HAP-1 (cell line): ENCODE measurements at regions not wholly inside any gene's neighbourhood (a gene's known extent, or its start where the extent isn't known, plus 50 kb on each side); places are given as distances from the start of the nearest gene placed in this dataset.
A peak's percentile ranks its signal among the peaks of the same experiment; 100 is the strongest.

Experiments used
- DNase-seq, 2 experiments: peaks; one replicate each; pipeline ENCODE4 v3.0.0-alpha.2; 2016 to 2020; ENCODE audit warnings: low spot score in 2 of 2
- H3K27me3 ChIP-seq: fragments of 250-450 bp; sonication (Bioruptor Pico); 2 replicates; pipeline ENCODE4 v1.5.1; 2020; ENCODE audit warnings: low read depth, mild to moderate bottlenecking, moderate library complexity
- H3K36me3 ChIP-seq: fragments of 250-450 bp; sonication (Bioruptor Pico); replicated peaks from 2 replicates; pipeline ENCODE4 v1.5.1; 2020; ENCODE audit warnings: mild to moderate bottlenecking
- H3K4me1 ChIP-seq: fragments of 250-450 bp; sonication (Bioruptor Pico); 2 replicates; pipeline ENCODE4 v1.5.1; 2020; ENCODE audit warnings: mild to moderate bottlenecking
- H3K4me3 ChIP-seq: fragments of 250-450 bp; sonication (Bioruptor Pico); 2 replicates; pipeline ENCODE4 v1.5.1; 2020; ENCODE audit warnings: mild to moderate bottlenecking, moderate library complexity
- H3K9me3 ChIP-seq: fragments of 250-450 bp; sonication (Bioruptor Pico); 2 replicates; pipeline ENCODE4 v1.5.1; 2020; ENCODE audit warnings: mild to moderate bottlenecking, moderate library complexity
- in situ Hi-C: fragments of 300-500 bp; cut with MboI; formaldehyde crosslinking; loops from 3 replicates; pipeline ENCODE4 v1.14.3; 2020; ENCODE audit warnings: low sequenced_read_pairs, inconsistent platforms, mixed read lengths

GRCh38 chr21:30104241-30104640, 62.4 kb downstream of the CLDN17 start:
- Histone ChIP-seq H3K27me3 (no peaks in the 10 kb centered on the region), H3K4me3 (no peak overlapping the region), H3K4me1 (no peaks in the 10 kb centered on the region), H3K9me3 (peaks cover 3% of the 10 kb centered on the region), H3K36me3 (no peaks in the 10 kb centered on the region)
- in situ Hi-C loops: no loop called here
- no peak for DNase-seq

GRCh38 chr21:30102871-30103270, 63.7 kb downstream of the CLDN17 start:
- in situ Hi-C loops: no loop called here
- no peaks in the 10 kb centered on the region for H3K4me1 ChIP-seq
- H3K4me3 ChIP-seq: no peak overlapping the region
- H3K27me3 ChIP-seq: no peaks in the 10 kb centered on the region
- peaks cover 3% of the 10 kb centered on the region for H3K9me3 ChIP-seq
- no peaks in the 10 kb centered on the region for H3K36me3 ChIP-seq
- DNase-seq: no peak

- in situ Hi-C loops: no loop called here
- H3K27me3 ChIP-seq: no peaks in the 10 kb centered on the region
- H3K4me3 ChIP-seq: no peak overlapping the region
- no peak for DNase-seq
- no peaks in the 10 kb centered on the region for H3K36me3 ChIP-seq
- peaks cover 3% of the 10 kb centered on the region for H3K9me3 ChIP-seq
- no peaks in the 10 kb centered on the region for H3K4me1 ChIP-seq
Observed at GRCh38 chr21:30101967-30102366, 64.6 kb downstream of the CLDN17 start.

- Histone ChIP-seq H3K4me1 (no peaks in the 10 kb centered on the region), H3K27me3 (no peaks in the 10 kb centered on the region), H3K9me3 (peaks cover 3% of the 10 kb centered on the region), H3K4me3 (no peak overlapping the region), H3K36me3 (no peaks in the 10 kb centered on the region)
- no peak for DNase-seq
- in situ Hi-C loops: no loop called here
Observed at GRCh38 chr21:30097791-30098190, 68.8 kb downstream of the CLDN17 start.

- Histone ChIP-seq H3K36me3 (no peaks in the 10 kb centered on the region), H3K9me3 (peaks cover 3% of the 10 kb centered on the region; the same call in 1 of the 2 replicates), H3K4me3 (no peak overlapping the region), H3K4me1 (no peaks in the 10 kb centered on the region), H3K27me3 (no peaks in the 10 kb centered on the region)
- no peak for DNase-seq
- in situ Hi-C loops: no loop called here
Observed at GRCh38 chr21:30083225-30083945, 83.2 kb downstream of the CLDN17 start.

GRCh38 chr21:30081506-30081905, 85.1 kb downstream of the CLDN17 start:
- Histone ChIP-seq H3K27me3 (no peaks in the 10 kb centered on the region), H3K4me1 (no peaks in the 10 kb centered on the region), H3K9me3 (peaks cover 3% of the 10 kb centered on the region; the same call in 1 of the 2 replicates), H3K4me3 (no peak overlapping the region), H3K36me3 (no peaks in the 10 kb centered on the region)
- in situ Hi-C loops: no loop called here
- DNase-seq: no peak

GRCh38 chr21:30072496-30072895, 94.1 kb downstream of the CLDN17 start:
- in situ Hi-C loops: no loop called here
- Histone ChIP-seq H3K36me3 (no peaks in the 10 kb centered on the region), H3K4me1 (no peaks in the 10 kb centered on the region), H3K27me3 (no peaks in the 10 kb centered on the region), H3K9me3 (no peaks in the 10 kb centered on the region; the same call in 1 of the 2 replicates), H3K4me3 (no peak overlapping the region)
- DNase-seq: no peak

- no peaks in the 10 kb centered on the region for H3K4me1 ChIP-seq
- no peaks in the 10 kb centered on the region for H3K27me3 ChIP-seq
- H3K36me3 ChIP-seq: no peaks in the 10 kb centered on the region
- no peaks in the 10 kb centered on the region; the same call in 1 of the 2 replicates for H3K9me3 ChIP-seq
- in situ Hi-C loops: no loop called here
- H3K4me3 ChIP-seq: no peak overlapping the region
- no peak for DNase-seq
Observed at GRCh38 chr21:30058928-30059327, 107.7 kb downstream of the CLDN17 start.

- Histone ChIP-seq H3K4me1 (no peaks in the 10 kb centered on the region), H3K4me3 (no peak overlapping the region), H3K9me3 (no peaks in the 10 kb centered on the region; the same call in 1 of the 2 replicates), H3K27me3 (no peaks in the 10 kb centered on the region), H3K36me3 (no peaks in the 10 kb centered on the region)
- in situ Hi-C loops: no loop called here
- DNase-seq: no peak
Observed at GRCh38 chr21:30057108-30057507, 109.5 kb downstream of the CLDN17 start.

- Histone ChIP-seq H3K36me3 (no peaks in the 10 kb centered on the region), H3K27me3 (no peaks in the 10 kb centered on the region), H3K4me3 (no peak overlapping the region), H3K9me3 (no peaks in the 10 kb centered on the region), H3K4me1 (no peaks in the 10 kb centered on the region)
- in situ Hi-C loops: no loop called here
- DNase-seq: no peak
Observed at GRCh38 chr21:30048570-30048969, 108.8 kb upstream of the GRIK1 start.

GRCh38 chr21:30044447-30045064, 104.8 kb upstream of the GRIK1 start:
- Histone ChIP-seq H3K4me3 (no peak overlapping the region), H3K36me3 (no peaks in the 10 kb centered on the region), H3K27me3 (no peaks in the 10 kb centered on the region), H3K4me1 (no peaks in the 10 kb centered on the region), H3K9me3 (no peaks in the 10 kb centered on the region)
- in situ Hi-C loops: no loop called here
- DNase-seq: peak in 1 of 2 experiments; percentile 20

- DNase-seq: no peak
- in situ Hi-C loops: no loop called here
- Histone ChIP-seq H3K9me3 (0 out of 2 replicates have a peak, but pooled peaks cover 3% of the 10 kb centered on the region), H3K36me3 (no peaks in the 10 kb centered on the region), H3K27me3 (no peaks in the 10 kb centered on the region), H3K4me3 (no peak overlapping the region), H3K4me1 (no peaks in the 10 kb centered on the region)
Observed at GRCh38 chr21:30042443-30042842, 102.6 kb upstream of the GRIK1 start.

GRCh38 chr21:30033441-30033840, 93.6 kb upstream of the GRIK1 start:
- H3K27me3 ChIP-seq: no peaks in the 10 kb centered on the region
- no peak for DNase-seq
- in situ Hi-C loops: no loop called here

GRCh38 chr21:30030416-30030815, 90.6 kb upstream of the GRIK1 start:
- H3K4me1 ChIP-seq: no peaks in the 10 kb centered on the region
- DNase-seq: no peak
- H3K9me3 ChIP-seq: no peaks in the 10 kb centered on the region

More at GRCh38 chr21:30033441-30033840, 93.6 kb upstream of the GRIK1 start:
- Histone ChIP-seq H3K9me3 (0 out of 2 replicates have a peak, but pooled peaks cover 2% of the 10 kb centered on the region), H3K4me3 (no peak overlapping the region), H3K4me1 (no peaks in the 10 kb centered on the region), H3K36me3 (no peaks in the 10 kb centered on the region)

More at GRCh38 chr21:30030416-30030815, 90.6 kb upstream of the GRIK1 start:
- Histone ChIP-seq H3K27me3 (no peaks in the 10 kb centered on the region), H3K36me3 (no peaks in the 10 kb centered on the region), H3K4me3 (no peak overlapping the region)
- in situ Hi-C loops: no loop called here
